SK-N-SH treated with all-trans-retinoic acid at 6 μM for 48 hours (cell line): ENCODE measurements at regions not wholly inside any gene's neighbourhood (a gene's known extent, or its start where the extent isn't known, plus 50 kb on each side); places are given as distances from the start of the nearest gene placed in this dataset.

ENCODE experiments used
- ATAC-seq: fragments of 200-7000 bp; cut with Tn5 transposase; 3 replicates; pipeline ENCODE4 v1.9.1; 2020; ENCODE audit warnings: mild to moderate bottlenecking, moderate library complexity
- ARNTL ChIP-seq: fragments of 450-650 bp; formaldehyde crosslinking; IDR thresholded peaks from 2 replicates; pipeline ENCODE4 v1.5.0; 2020; ENCODE audit warnings: low read depth, mild to moderate bottlenecking, moderate library complexity, borderline replicate concordance
- CREB5 ChIP-seq: fragments of 250-450 bp; sonication (Bioruptor Pico); IDR thresholded peaks from 2 replicates; pipeline ENCODE4 v1.5.1; 2020; ENCODE audit warnings: low read depth, mild to moderate bottlenecking, moderate library complexity
- CSDC2 ChIP-seq: fragments of 250-450 bp; sonication (Bioruptor Pico); IDR thresholded peaks from 2 replicates; pipeline ENCODE4 v1.5.0; 2020; ENCODE audit warnings: mild to moderate bottlenecking, moderate library complexity
- CSRNP3 ChIP-seq: fragments of 250-450 bp; sonication (Bioruptor Pico); IDR thresholded peaks from 2 replicates; pipeline ENCODE4 v1.5.1; 2021; ENCODE audit warnings: mild to moderate bottlenecking, moderate library complexity
- ESRRG ChIP-seq: fragments of 250-450 bp; sonication (Bioruptor Pico); IDR thresholded peaks from 2 replicates; pipeline ENCODE4 v1.6.1; 2021; ENCODE audit warnings: mild to moderate bottlenecking
- GLIS3 ChIP-seq: fragments of 250-450 bp; sonication (Bioruptor Pico); IDR thresholded peaks from 2 replicates; pipeline ENCODE4 v1.5.0; 2020; ENCODE audit warnings: mild to moderate bottlenecking, moderate library complexity
- OSR1 ChIP-seq: fragments of 250-450 bp; sonication (Bioruptor Pico); IDR thresholded peaks from 2 replicates; pipeline ENCODE4 v1.8.0; 2022; ENCODE audit warnings: moderate library complexity, mild to moderate bottlenecking, inconsistent platforms
- PATZ1 ChIP-seq: fragments of 250-450 bp; sonication (Bioruptor Pico); IDR thresholded peaks from 2 replicates; pipeline ENCODE4 v1.8.0; 2020; ENCODE audit warnings: mild to moderate bottlenecking, moderate library complexity, borderline replicate concordance
- POU6F1 ChIP-seq: fragments of 250-450 bp; sonication (Bioruptor Pico); IDR thresholded peaks from 2 replicates; pipeline ENCODE4 v1.8.0; 2021; ENCODE audit warnings: low read depth, mild to moderate bottlenecking, moderate library complexity, borderline replicate concordance
- PPARA ChIP-seq: fragments of 250-450 bp; sonication (Bioruptor Pico); IDR thresholded peaks from 2 replicates; pipeline ENCODE4 v1.5.0; 2020; ENCODE audit warnings: mild to moderate bottlenecking, borderline replicate concordance
- SNAI2 ChIP-seq: fragments of 250-450 bp; sonication (Bioruptor Pico); IDR thresholded peaks from 2 replicates; pipeline ENCODE4 v1.5.0; 2020; ENCODE audit warnings: mild to moderate bottlenecking, moderate library complexity
- TCF4 ChIP-seq: fragments of 250-450 bp; sonication (Bioruptor Pico); IDR thresholded peaks from 2 replicates; pipeline ENCODE4 v1.8.0; 2021; ENCODE audit warnings: mild to moderate bottlenecking, moderate library complexity, borderline replicate concordance
- TOX ChIP-seq: fragments of 250-450 bp; sonication (Bioruptor Pico); IDR thresholded peaks from 2 replicates; pipeline ENCODE4 v1.8.0; 2021; ENCODE audit warnings: mild to moderate bottlenecking, moderate library complexity, borderline replicate concordance
- TSHZ2 ChIP-seq: fragments of 250-450 bp; sonication (Bioruptor Pico); IDR thresholded peaks from 2 replicates; pipeline ENCODE4 v1.5.0; 2020; ENCODE audit warnings: mild to moderate bottlenecking, moderate library complexity
- ZC3H10 ChIP-seq: fragments of 250-450 bp; sonication (Bioruptor Pico); IDR thresholded peaks from 2 replicates; pipeline ENCODE4 v1.5.1; 2021; ENCODE audit warnings: mild to moderate bottlenecking, moderate library complexity
- ZFP3 ChIP-seq: fragments of 250-450 bp; sonication (Bioruptor Pico); IDR thresholded peaks from 2 replicates; pipeline ENCODE4 v1.5.0; 2020; ENCODE audit warnings: mild to moderate bottlenecking, moderate library complexity
- ZFP30 ChIP-seq: fragments of 450-650 bp; formaldehyde crosslinking; IDR thresholded peaks from 2 replicates; pipeline ENCODE4 v1.5.0; 2022; ENCODE audit warnings: mild to moderate bottlenecking, moderate library complexity
- ZNF565 ChIP-seq: fragments of 450-650 bp; formaldehyde crosslinking; conservative IDR thresholded peaks from 2 replicates; pipeline ENCODE4 v1.5.0; 2020; ENCODE audit warnings: low read depth, mild to moderate bottlenecking, moderate library complexity
- ZNF8 ChIP-seq: fragments of 450-650 bp; formaldehyde crosslinking; IDR thresholded peaks from 2 replicates; pipeline ENCODE4 v1.5.0; 2020; ENCODE audit warnings: mild to moderate bottlenecking, moderate library complexity

- TF ChIP-seq CREB5 (CRISPR knock-in tag), result no peak
These were observed 108.4 kb upstream of the EPHA4 start (continued) for GRCh38 chr2:221680548-221680947.

GRCh38 chr2:221677688-221678087 is 105.6 kb upstream of the EPHA4 start:
- no peak for TF ChIP-seq TCF4 (CRISPR knock-in tag)
- TF ChIP-seq OSR1 (CRISPR knock-in tag), result no peak
- no peak for TF ChIP-seq ZC3H10 (CRISPR knock-in tag)
- no peak for TF ChIP-seq CREB5 (CRISPR knock-in tag)
- TF ChIP-seq CSDC2, result no peak
- TF ChIP-seq TOX, result no peak
- no peak for TF ChIP-seq SNAI2 (CRISPR knock-in tag)
- TF ChIP-seq POU6F1 (CRISPR knock-in tag), result no peak
- no peak for TF ChIP-seq PPARA (CRISPR knock-in tag)
- TF ChIP-seq ZNF565 (CRISPR knock-in tag), result no peak
- no peak for TF ChIP-seq ARNTL
- TF ChIP-seq PATZ1 (CRISPR knock-in tag), result no peak
- no peak for TF ChIP-seq CSRNP3
- TF ChIP-seq ESRRG (CRISPR knock-in tag), result no peak
- TF ChIP-seq, all 23 proteins: peak for 0
- ATAC-seq, result no peak

- no peak for ATAC-seq
- TF ChIP-seq TSHZ2 (CRISPR knock-in tag) (no peak), TOX (no peak), CREB5 (CRISPR knock-in tag) (no peak), ZFP30 (CRISPR knock-in tag) (no peak), PATZ1 (CRISPR knock-in tag) (no peak), GLIS3 (CRISPR knock-in tag) (no peak), ESRRG (CRISPR knock-in tag) (no peak), ZFP3 (CRISPR knock-in tag) (no peak), ZC3H10 (CRISPR knock-in tag) (no peak), TCF4 (CRISPR knock-in tag) (no peak), CSRNP3 (no peak), ARNTL (no peak), ZNF8 (CRISPR knock-in tag) (no peak), ZNF565 (CRISPR knock-in tag) (no peak)
- TF ChIP-seq, all 23 proteins: peak for 0
These were observed 104.6 kb upstream of the EPHA4 start for GRCh38 chr2:221676566-221677172.
